GM12891 (cell line): ENCODE measurements at regions not wholly inside any gene's neighbourhood (a gene's known extent, or its start where the extent isn't known, plus 50 kb on each side); places are given as distances from the start of the nearest gene placed in this dataset.

ENCODE experiments used
- PAX5 ChIP-seq: IDR thresholded peaks from 2 replicates; pipeline ENCODE4 v1.6.1; 2011; ENCODE audit warnings: low read length, moderate library complexity, mild to moderate bottlenecking; ENCODE audit not compliant: insufficient read depth, severe bottlenecking
- POLR2A ChIP-seq: IDR thresholded peaks from 2 replicates; pipeline ENCODE4 v1.6.1; 2011; ENCODE audit warnings: low read depth, low read length, control low read depth
- POLR2AphosphoS5 ChIP-seq: IDR thresholded peaks from 2 replicates; pipeline ENCODE4 v1.6.1; 2011; ENCODE audit warnings: low read depth, low read length, control low read depth
- SPI1 ChIP-seq: IDR thresholded peaks from 2 replicates; pipeline ENCODE4 v1.6.1; 2011; ENCODE audit warnings: low read depth, low read length, control low read depth

GRCh38 chr18:10352671-10353070, 101.8 kb upstream of the APCDD1 start:
- no peak for TF ChIP-seq POLR2AphosphoS5
- no peak for TF ChIP-seq SPI1
- no peak for TF ChIP-seq POLR2A
- no peak for TF ChIP-seq PAX5
